Lower leg skin (tissue), 3 donors: ENCODE measurements at regions not wholly inside any gene's neighbourhood (a gene's known extent, or its start where the extent isn't known, plus 50 kb on each side); places are given as distances from the start of the nearest gene placed in this dataset.

Experiments
- POLR2A ChIP-seq, 2 donors: fragments of 450-650 bp; IDR thresholded peaks; one replicate each; pipeline ENCODE4 v1.6.1; 2016 to 2017; ENCODE audit warnings: antibody characterized with exemption in 2 of 2, mild to moderate bottlenecking in 1 of 2, moderate library complexity in 1 of 2
- TF ChIP-seq, protein P1 (sequence below), 3 donors: fragments of 450-650 bp; IDR thresholded peaks; one replicate each; pipeline ENCODE4 v1.5.1; 2016; ENCODE audit warnings: antibody characterized with exemption in 3 of 3, mild to moderate bottlenecking in 3 of 3, moderate library complexity in 2 of 3

DNA sequence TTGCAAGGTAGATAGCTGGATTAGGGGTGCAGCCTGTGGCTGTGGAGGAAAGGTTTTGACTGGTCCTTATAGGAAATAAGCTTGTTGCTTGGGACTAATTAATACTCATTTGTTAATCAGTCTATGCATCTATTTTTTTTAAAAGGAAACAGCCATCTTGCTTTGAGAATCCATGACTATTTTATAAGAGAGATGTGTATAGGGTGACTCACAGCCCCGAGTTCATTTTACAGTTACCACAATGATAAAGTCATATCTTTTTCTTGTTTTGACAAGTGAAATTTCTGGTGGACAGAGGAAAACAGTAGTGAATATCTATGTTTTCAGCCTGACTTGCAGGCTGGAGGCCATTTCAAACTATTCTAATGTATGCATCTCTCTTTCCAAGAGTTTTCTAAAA lies 193.5 kb upstream of the CCDC68 start:
- TF ChIP-seq, protein P1, sequence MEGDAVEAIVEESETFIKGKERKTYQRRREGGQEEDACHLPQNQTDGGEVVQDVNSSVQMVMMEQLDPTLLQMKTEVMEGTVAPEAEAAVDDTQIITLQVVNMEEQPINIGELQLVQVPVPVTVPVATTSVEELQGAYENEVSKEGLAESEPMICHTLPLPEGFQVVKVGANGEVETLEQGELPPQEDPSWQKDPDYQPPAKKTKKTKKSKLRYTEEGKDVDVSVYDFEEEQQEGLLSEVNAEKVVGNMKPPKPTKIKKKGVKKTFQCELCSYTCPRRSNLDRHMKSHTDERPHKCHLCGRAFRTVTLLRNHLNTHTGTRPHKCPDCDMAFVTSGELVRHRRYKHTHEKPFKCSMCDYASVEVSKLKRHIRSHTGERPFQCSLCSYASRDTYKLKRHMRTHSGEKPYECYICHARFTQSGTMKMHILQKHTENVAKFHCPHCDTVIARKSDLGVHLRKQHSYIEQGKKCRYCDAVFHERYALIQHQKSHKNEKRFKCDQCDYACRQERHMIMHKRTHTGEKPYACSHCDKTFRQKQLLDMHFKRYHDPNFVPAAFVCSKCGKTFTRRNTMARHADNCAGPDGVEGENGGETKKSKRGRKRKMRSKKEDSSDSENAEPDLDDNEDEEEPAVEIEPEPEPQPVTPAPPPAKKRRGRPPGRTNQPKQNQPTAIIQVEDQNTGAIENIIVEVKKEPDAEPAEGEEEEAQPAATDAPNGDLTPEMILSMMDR (IDR thresholded peaks at IDR 0.05), result no peak
- TF ChIP-seq POLR2A (IDR thresholded peaks at IDR 0.05), result no peak
